Kidney (tissue), 13 donors: ENCODE measurements at regions not wholly inside any gene's neighbourhood (a gene's known extent, or its start where the extent isn't known, plus 50 kb on each side); places are given as distances from the start of the nearest gene placed in this dataset.

Experiments
- DNase-seq, 5 donors: peaks; one replicate each; pipeline ENCODE4 v3.0.0-alpha.2; 2013 to 2020
- FAIRE-seq: peaks from 2 replicates; lab custom pipeline; 2012; peaks lifted over from hg19 to GRCh38; lab: Jason Lieb, UNC
- H3K27ac ChIP-seq, 2 donors: one replicate each; pipeline ENCODE4 v1.7.0; 2013; ENCODE audit warnings: low read depth in 2 of 2, low read length in 2 of 2, inconsistent platforms in 1 of 2
- H3K27me3 ChIP-seq: one replicate; pipeline ENCODE4 v1.7.1; 2013; ENCODE audit warnings: low read length, inconsistent platforms; ENCODE audit not compliant: control insufficient read depth, insufficient read depth
- H3K36me3 ChIP-seq, 3 donors: one replicate each; pipeline versions ENCODE4 v1.7.0 to v1.7.1; 2013; ENCODE audit warnings: low read length in 3 of 3, control low read depth in 1 of 3, inconsistent platforms in 1 of 3; ENCODE audit not compliant: insufficient read depth in 3 of 3, control insufficient read depth in 2 of 3
- H3K4me1 ChIP-seq, 3 donors: one replicate each; pipeline versions ENCODE4 v1.7.0 to v1.7.1; 2013; ENCODE audit warnings: low read length in 3 of 3, inconsistent platforms in 1 of 3, low read depth in 1 of 3; ENCODE audit not compliant: control insufficient read depth in 2 of 3, insufficient read depth in 2 of 3
- H3K4me3 ChIP-seq, 3 donors: one replicate each; pipeline versions ENCODE4 v1.7.0 to v1.8.1; 2013; ENCODE audit warnings: low read length in 3 of 3, control low read depth in 1 of 3, inconsistent platforms in 1 of 3
- H3K9ac ChIP-seq, 3 donors: one replicate each; pipeline versions ENCODE4 v1.7.0 to v1.7.1; 2013; ENCODE audit warnings: low read length in 3 of 3, control low read depth in 1 of 3, inconsistent platforms in 1 of 3
- H3K9me3 ChIP-seq, 3 donors: one replicate each; pipeline versions ENCODE4 v1.7.0 to v1.7.1; 2013; ENCODE audit warnings: low read length in 3 of 3, control low read depth in 1 of 3, inconsistent platforms in 1 of 3; ENCODE audit not compliant: control insufficient read depth in 2 of 3, insufficient read depth in 1 of 3
- CTCF ChIP-seq: IDR thresholded peaks from 3 replicates; pipeline ENCODE4 v1.5.1; 2012; ENCODE audit warnings: mild to moderate bottlenecking, moderate library complexity, borderline replicate concordance; ENCODE audit not compliant: insufficient read depth; ENCODE audit errors: extremely low read depth
- intact Hi-C: fragments of 100-400 bp; cut with DNase I; formaldehyde crosslinking; loops from one replicate; pipeline ENCODE4 v1.11.1; 2022
- donor health status: control.
- donor health status: control.
- donor health status: control.
- donor health status: control.
- donor health status: control.
- donor health status: DM: yes; HTN: yes; CAD: no.
- donor health status: Normal renal cell carcinoma (clear cell type).

- no peaks in the 10 kb centered on the region for H3K36me3 ChIP-seq
- no peak overlapping the region for H3K9ac ChIP-seq
- DNase-seq (no peak), FAIRE-seq (no peak)
- no peak overlapping the region for H3K27ac ChIP-seq
- intact Hi-C loops, result no loop called here
- no peak overlapping the region for H3K4me3 ChIP-seq
- H3K4me1 ChIP-seq, result peaks cover 0 to 9% (median 0%) of the 10 kb centered on the region in 3 donors
- TF ChIP-seq CTCF, result no peak
- H3K27me3 ChIP-seq, result no peaks in the 10 kb centered on the region
- no peaks in the 10 kb centered on the region for H3K9me3 ChIP-seq
These were observed 141.8 kb upstream of the CPM start for GRCh38 chr12:69074556-69075349.

- intact Hi-C loops, result no loop called here
These were observed 150.7 kb upstream of the CPM start for GRCh38 chr12:69083689-69084088.

DNA sequence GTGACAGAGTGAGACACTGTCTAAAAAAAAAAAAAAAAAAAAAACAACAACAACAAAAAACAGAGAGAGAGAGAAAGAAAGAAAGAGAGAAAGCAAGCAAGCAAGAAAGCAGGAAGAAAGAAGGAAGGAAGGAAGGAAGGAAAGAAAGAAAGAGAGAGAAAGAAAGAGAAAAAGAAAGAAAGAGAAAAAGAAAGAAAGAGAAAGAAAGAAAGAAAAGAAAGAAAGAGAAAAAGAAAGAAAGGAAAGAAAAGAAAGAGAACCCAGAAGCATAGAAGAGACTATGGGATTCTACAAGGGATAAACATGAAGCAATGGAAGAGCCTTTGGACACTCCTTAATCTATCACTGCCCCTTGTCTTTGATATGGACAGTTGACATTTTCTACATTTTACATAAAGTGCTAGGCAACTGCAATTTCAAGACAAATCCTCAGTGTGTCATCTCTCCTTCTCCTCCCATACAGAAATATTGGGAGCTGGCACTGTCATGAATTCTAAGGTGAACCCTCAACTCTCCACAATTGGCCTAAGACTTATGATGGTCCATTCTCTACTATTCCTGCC, 151.9 kb upstream of the CPM start:
- TF ChIP-seq CTCF, result no peak
- intact Hi-C loops, result no loop called here
- no peak for FAIRE-seq
- Histone ChIP-seq H3K27ac (no peak overlapping the region), H3K9ac (no peak overlapping the region), H3K27me3 (no peaks in the 10 kb centered on the region), H3K4me1 (no peaks in the 10 kb centered on the region), H3K4me3 (no peak overlapping the region), H3K36me3 (no peaks in the 10 kb centered on the region), H3K9me3 (no peaks in the 10 kb centered on the region)
- DNase-seq, result no peak

More at GRCh38 chr12:69083689-69084088, 150.7 kb upstream of the CPM start:
- H3K27ac ChIP-seq, result no peak overlapping the region
- H3K9ac ChIP-seq, result no peak overlapping the region
- no peaks in the 10 kb centered on the region for H3K27me3 ChIP-seq
- DNase-seq (no peak), FAIRE-seq (no peak)
- no peak overlapping the region for H3K4me3 ChIP-seq
- H3K9me3 ChIP-seq, result no peaks in the 10 kb centered on the region
- H3K36me3 ChIP-seq, result no peaks in the 10 kb centered on the region
- no peak for TF ChIP-seq CTCF
- no peaks in the 10 kb centered on the region for H3K4me1 ChIP-seq
